Left renal cortex interstitium (tissue), 4 donors: ENCODE measurements at regions not wholly inside any gene's neighbourhood (a gene's known extent, or its start where the extent isn't known, plus 50 kb on each side); places are given as distances from the start of the nearest gene placed in this dataset.

ENCODE experiments used
- DNase-seq, 4 donors: peaks; one replicate each; pipeline ENCODE4 v3.0.0-alpha.2; 2013; ENCODE audit warnings: low read depth in 4 of 4, low spot score in 2 of 4, missing footprints in 1 of 4

DNA sequence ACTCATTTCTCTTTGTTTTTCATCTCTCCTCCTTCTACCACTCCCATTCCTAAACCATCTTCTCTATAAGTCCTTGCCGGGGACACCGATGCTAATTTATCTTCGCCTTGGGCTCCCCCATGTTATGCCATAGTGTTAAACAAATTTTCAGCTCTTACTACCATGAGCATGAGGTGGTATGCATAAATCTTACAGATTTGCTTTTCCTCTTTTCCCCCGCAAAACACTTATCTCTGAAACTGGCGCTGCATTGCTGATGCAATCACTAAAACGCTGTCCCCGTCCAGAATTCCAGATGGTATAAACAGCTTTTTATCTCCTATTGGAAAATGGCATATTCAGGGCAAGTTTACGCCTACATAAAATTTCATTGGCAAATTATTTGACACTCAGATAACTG, 673.6 kb upstream of the CDH8 start:
- DNase-seq = no peak

- DNase-seq = no peak
These were observed 665.2 kb upstream of the CDH8 start for GRCh38 chr16:62701426-62701825.

DNA sequence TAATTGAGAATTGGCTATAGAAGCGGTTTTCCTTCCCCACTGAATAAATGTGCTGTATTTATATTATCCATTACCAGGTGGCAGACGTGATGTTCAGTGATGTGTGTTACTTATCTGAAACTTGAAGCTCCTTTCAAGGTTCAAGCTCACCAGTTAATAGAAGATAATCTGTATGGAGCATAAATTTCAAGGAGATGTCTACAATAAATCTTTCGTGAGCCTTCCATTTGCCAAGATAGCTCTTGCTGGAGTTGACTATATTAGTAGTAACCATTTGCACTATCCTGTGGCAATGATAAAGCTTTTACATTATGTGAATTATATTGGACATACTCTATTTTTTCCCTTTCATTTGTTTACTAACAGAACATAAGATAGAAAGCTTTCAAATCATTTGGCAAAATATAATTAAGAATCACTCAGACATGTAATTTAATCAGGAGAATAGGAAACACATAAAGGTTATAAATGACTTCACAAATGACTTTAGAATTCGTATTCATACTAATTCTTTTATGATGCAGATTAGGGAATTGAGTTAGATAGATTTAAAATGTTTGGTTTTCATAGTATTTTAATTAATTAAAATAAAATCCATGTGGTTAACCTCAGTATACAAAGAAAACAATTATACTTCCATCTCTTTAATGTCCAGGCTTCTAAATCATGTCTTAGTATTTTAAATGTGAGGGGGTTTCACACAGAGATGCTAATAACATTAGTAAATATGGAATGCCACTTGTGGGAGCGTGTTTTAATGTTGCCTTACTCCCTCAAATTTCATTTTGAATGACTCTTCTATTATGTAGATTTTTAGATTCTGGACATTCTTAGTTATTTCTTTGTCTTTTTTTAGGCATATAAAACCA, 664.4 kb upstream of the CDH8 start:
- DNase-seq = no peak

DNA sequence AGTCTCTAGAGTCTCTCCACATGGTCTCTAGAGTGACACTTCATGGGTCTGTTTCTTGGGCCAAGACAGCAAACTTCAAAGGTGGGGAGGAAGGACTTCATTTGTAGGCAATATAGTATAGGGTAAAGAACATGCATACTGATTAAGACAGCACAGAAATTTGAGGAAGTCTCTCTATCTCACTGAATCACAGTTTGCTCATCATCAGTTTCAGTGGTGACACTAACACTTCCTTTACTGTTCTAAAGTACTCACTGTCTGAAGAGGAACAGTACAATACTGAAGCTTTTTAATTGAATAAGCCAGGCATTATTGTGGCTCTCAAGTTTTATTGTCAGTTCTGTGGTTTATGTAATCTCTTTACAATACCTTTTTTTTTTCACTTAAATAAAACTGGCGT, 656.4 kb upstream of the CDH8 start:
- no peak for DNase-seq

DNA sequence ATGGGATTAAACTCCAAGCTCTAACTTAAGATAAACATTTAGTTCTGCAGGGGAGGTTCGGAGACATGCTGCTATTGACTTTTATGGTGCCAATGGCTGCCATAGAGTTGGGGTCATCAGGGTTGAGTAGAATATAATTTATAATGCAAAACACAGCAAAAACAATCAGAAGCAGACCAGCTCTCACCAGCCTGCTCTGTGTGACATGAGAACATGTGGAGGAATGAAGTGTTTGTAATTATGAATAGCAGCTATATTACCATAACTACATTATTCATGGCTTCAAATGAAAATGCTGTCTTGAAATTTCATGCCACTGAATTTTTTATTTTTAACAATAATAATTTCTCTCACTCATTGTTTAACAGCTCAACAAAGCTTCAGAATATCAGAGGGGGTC, 645.6 kb upstream of the CDH8 start:
- DNase-seq = no peak

DNA sequence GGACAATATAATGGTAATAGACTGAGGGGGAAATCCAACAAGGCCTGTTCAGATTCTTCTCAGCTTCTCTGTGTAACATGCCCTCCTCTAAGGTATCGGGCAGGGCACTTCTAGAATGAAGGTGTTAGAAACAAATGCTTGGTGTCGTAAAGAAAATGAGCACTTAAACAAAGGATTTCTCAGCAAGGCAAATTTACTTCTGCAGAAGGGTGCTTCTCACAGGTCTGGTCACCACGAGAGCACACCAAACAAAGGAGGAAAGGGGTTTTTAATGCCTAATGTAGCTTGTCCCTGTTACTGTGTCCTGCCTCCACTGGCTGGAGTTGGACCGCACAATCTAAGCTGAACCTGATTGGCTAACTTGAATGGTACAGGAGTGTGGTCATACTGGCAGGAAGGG, 642.6 kb upstream of the CDH8 start:
- no peak for DNase-seq

- DNase-seq = no peak
These were observed 640.1 kb upstream of the CDH8 start for GRCh38 chr16:62676306-62676705.

DNA sequence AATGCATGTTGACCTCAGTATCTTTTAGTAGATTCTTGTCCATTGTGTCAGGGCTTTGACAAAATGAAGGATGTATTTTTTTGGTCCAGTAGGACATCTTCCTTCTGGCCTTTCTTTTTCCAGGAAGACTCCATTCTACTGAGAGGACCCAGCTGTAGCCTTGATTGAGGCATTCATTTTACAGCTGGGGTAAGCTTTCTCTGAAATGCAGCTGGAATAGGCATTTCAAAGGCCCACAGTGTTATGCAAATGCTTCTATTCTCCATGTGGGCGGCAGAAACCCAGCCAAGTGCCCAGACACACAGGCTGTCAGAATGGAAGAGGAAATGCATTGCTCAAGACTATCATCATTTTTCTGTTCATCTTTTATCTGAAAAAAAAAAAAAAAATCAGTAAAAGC, 629.0 kb upstream of the CDH8 start:
- no peak for DNase-seq

DNA sequence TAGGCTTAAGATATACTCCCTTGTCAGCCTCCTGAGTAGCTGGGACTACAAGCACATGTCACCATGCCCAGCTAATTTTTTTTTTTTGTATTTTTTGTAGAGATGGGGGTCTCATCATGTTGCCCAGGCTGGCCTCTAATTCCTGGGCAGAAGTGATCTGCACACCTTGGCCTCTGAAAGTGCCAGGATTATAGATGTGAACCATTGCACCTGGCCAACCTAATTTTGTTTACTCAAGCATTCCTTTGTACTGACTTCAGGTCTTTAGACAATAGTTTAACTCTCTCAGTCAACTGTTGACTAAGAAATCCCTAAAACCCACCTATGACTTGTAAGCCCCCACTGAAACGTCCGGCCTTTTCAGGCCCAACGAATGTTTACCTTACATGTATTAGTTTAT, 628.3 kb upstream of the CDH8 start:
- no peak for DNase-seq

- DNase-seq = no peak
These were observed 625.2 kb upstream of the CDH8 start for GRCh38 chr16:62661435-62661834.

DNA sequence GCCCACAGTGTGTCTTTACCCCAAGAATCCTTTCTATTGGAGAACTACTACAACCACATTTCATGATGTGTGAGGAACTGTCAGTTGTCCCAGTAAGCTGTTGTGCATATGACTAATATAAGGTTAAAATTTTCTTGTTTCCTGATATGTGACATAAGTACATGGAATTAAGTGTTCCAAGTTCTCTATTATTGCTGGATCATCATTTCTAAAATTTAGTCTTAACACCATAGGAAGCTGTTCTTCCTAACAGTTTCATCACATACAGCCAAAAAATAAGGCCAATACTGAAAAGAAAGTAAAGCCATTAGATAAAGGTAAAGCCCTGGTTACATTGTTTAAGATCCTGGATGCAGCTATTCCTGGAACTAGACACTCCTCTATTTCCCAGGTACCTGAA, 620.9 kb upstream of the CDH8 start:
- DNase-seq = no peak

DNA sequence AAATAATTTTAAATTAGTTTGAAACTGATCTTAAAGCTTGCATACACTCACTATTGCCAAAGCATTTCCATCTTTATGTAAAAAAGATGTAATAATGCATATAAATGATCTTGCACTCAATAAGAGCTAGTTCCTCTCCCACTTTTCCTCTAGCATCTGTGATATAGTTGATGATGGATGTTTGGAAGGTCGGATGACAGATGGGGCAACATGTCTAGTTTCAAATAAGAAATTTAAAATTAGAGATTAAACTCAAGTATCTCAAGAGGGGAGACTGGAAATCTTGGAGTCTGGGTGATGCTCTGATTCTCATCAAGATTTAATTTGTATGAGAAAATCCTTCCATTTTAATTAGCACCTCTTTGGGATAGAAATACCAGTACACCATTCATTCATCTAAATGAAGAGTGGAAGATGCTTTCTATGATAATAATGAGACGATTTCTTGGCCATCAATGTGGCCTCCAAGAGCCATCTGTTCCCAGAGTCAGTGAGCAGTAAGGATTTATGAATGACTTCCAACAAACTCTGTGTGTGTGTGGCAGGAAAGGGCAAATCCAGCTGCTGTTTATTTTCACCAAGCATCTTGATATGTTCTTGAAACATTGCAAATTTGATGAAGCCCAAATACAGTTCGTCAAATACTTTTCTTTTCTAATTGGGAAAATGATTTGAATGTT, 616.3 kb upstream of the CDH8 start:
- DNase-seq = no peak

DNA sequence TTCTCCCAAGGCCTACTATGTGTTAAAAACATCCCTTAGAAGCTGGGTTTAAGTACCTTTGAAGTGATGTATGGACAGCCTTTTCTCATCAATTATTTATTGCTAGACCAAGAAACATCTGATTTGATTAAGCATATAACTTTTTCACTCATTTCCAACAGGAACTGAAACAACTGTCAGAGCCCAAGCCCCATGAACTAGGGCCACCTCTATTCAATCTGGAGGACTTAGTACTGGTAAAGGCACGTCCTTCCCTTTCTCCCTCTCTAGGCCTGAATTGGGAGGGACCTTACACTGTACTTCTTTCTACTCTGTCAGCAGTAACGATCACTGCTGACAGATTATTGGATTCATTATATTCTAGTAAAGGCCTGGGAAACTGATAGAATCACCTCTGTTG, 612.0 kb upstream of the CDH8 start:
- no peak for DNase-seq

DNA sequence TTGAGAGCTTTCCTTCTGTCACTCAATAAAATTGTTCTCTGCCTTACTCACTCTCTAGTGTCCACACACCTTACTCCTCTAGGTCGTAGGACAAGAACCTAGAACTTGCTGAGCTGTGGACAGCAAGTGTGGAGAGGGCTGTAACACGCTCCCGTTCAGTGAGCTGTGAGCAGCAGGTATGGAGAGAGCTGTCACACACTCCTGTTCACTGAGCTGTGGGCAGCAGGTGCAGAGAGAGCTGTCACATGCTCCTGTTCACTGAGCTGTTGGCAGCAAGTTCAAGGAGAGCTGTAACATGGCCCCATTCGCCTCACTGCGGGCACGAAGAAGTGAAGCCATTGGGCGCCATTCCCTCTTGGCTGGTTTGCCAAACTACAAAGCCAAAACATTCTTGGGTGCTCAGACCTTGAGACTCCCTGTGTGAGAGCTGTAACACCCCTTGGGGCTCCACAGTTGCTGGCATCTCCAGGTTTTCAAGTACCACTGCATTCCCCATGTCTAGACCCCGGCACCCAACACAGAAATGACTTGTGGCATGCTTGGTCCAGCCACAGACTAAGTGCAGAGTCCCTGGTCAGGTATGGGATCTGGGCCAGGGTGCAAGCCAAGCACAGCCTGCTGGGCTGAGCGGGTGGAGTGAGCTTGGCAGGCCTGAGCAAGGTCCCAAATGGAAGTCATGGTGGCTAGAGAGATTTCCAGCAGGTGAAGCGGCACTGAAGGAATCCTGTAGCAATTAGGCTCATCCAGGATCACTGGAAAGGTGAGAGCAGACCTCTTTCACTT, 608.0 kb upstream of the CDH8 start:
- no peak for DNase-seq

DNA sequence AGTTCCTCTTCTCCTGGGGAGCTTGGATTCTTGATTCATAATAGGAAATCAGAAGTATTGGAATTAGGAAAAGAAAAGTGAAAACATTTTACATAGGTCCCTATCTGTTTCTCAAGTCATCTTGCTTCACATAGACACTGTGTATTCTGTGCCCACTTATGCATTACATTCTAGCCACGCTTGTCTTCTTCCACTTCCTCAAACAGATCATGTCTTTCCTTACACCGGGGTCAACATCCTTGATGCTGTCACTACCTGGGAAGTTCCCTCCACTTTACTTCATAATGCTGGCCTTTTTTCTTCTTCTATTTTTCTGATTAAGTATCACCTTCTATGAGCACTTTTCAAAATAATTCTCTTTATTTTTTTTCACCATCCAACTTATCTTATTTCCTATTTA, 606.4 kb upstream of the CDH8 start:
- no peak for DNase-seq

GRCh38 chr16:62639890-62640289, 603.7 kb upstream of the CDH8 start:
- no peak for DNase-seq

DNA sequence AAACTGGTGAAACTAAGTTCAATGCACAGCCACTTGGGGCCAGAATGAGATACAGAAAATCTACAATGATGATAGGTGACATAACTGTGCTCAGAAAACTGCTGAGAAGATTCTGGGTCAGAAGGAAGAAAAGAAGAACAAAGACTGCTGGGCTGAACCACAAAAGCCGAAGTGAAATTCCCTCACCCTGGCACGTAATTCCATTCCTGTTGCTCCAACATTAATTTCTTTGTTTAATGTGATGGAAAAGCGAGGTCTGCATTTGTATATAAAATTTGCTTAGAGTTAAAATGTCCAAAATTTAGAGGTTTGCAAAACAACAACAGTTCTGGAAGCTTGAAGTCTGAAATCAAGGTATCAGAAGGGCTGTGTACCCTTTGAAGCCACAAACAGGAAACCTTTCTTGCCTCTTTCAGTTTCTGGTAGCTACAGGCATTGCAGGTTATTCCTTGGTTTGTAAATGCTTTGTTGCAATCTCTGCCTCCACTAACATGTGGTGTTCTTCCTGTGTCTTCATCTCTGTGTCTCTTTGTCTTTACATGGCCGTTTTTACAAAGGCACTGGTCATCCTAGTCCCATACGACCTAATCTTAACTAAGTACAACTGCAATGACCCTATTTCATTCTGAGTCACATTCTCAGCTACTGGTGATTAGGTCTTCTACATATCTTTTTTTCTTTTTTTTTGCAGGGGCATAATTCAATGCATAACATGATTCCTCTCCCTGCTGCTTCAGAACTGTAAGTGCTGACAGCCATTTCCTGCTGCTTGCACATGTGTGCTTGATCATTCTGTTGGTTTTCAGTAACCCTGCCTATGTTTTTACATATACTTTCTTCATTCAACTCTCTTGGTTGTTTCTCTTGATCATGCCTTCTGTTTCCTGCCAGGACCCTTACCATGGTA, 603.0 kb upstream of the CDH8 start:
- no peak for DNase-seq

DNA sequence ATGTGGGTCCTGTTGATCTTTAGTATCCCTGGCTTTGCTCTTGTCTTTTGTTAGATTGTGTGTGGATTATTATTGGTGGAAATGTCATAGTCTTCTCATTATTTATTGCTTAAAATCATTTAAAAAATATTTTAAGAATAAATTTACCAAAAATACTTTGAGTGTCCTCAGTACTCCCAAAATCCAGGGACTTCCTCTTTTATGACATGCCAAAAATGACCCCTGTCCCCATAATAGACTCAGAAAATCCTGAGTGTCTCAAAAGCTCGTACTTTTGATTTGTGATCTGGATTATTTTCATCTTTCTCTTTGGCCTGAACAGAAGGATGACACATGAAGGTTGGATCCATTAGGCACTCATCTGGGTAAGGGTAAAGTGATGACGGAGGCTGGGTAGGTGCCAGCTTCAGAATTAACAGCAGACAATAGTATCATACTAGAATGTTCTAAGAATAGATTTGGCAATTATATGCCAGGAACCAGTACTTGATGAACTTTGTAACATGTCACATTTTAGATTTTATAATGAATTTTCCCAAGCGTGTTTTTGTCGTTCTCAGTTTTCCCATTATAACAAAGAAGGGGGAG, 602.2 kb upstream of the CDH8 start:
- no peak for DNase-seq

GRCh38 chr16:62625326-62625725, 589.1 kb upstream of the CDH8 start:
- no peak for DNase-seq

DNA sequence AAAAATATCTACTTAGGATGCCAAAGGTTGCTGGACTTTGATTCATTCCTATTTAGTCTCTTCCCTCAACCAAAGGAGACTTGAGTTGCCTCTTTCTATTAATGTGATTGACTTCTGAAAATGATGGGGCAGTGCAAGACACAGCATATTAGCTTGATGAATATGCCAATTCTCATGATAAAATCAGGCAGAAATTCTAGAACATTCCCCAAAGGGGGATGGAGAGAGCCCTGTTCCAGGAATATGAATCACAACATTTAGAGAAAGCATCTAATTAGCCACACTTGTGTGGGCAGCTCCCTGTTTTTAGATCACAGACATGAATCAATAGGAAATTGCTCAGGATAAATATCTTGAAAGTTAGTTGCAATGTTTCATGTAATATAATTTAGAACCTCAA, 584.0 kb upstream of the CDH8 start:
- DNase-seq = no peak
